Omental fat pad (tissue), 3 donors: ENCODE measurements at regions not wholly inside any gene's neighbourhood (a gene's known extent, or its start where the extent isn't known, plus 50 kb on each side); places are given as distances from the start of the nearest gene placed in this dataset.

Experiments
- ATAC-seq: fragments of 150-250 bp; one replicate; pipeline ENCODE4 v1.9.1; 2016; ENCODE audit warnings: mild to moderate bottlenecking, moderate library complexity; ENCODE audit not compliant: low FRiP score
- DNase-seq: peaks from one replicate; pipeline ENCODE4 v3.0.0-alpha.2; 2019; ENCODE audit warnings: low spot score
- TF ChIP-seq, protein P1 (sequence below), 3 donors: fragments of 450-650 bp; IDR thresholded peaks; one replicate each; pipeline ENCODE4 v1.5.1; 2016 to 2017; ENCODE audit warnings: antibody characterized with exemption in 3 of 3, mild to moderate bottlenecking in 3 of 3, moderate library complexity in 2 of 3

DNA sequence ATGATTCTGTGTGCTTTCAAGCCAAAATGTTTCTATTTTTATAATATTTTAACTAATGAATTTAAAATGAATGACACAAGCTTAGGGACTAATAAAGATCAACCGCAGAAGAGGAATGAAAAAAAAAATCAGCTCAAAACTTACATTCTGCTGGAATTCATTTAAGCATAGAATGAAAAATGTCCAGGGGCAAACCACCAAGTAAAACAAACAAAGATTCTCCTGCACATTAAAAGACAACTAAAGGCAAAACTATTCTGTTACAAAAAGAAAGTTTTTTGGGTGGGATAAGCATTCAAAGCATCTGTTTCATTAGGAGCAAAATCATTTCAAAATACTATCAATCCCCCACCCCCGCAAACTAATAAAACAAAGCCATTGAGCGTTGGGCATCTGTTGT lies 99.3 kb upstream of the SOX11 start:
- TF ChIP-seq, protein P1, sequence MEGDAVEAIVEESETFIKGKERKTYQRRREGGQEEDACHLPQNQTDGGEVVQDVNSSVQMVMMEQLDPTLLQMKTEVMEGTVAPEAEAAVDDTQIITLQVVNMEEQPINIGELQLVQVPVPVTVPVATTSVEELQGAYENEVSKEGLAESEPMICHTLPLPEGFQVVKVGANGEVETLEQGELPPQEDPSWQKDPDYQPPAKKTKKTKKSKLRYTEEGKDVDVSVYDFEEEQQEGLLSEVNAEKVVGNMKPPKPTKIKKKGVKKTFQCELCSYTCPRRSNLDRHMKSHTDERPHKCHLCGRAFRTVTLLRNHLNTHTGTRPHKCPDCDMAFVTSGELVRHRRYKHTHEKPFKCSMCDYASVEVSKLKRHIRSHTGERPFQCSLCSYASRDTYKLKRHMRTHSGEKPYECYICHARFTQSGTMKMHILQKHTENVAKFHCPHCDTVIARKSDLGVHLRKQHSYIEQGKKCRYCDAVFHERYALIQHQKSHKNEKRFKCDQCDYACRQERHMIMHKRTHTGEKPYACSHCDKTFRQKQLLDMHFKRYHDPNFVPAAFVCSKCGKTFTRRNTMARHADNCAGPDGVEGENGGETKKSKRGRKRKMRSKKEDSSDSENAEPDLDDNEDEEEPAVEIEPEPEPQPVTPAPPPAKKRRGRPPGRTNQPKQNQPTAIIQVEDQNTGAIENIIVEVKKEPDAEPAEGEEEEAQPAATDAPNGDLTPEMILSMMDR (IDR thresholded peaks at IDR 0.05): no peak
- ATAC-seq (no peak), DNase-seq (no peak)

DNA sequence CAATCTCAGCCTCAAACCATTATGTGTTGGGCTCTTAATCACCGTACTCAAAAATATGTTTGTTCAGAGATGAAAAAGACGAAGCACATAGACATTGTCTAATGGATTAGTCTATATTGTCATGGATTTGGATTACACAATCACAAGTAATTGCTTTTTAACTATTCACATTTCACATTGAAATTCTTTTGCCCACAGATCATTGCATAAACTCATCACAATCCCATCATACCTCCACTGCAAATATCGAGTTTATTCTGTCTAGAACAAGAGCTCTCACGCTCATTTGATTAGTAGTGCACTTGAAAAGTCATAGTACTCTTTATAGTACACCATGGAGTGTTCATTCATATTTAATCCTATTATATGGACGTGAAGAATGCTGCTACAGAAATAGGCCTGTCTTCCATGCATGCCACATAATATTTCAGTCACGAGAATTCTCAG lies 97.9 kb upstream of the SOX11 start:
- ATAC-seq (no peak), DNase-seq (no peak)
- TF ChIP-seq, protein P1 (IDR thresholded peaks at IDR 0.05): no peak

DNA sequence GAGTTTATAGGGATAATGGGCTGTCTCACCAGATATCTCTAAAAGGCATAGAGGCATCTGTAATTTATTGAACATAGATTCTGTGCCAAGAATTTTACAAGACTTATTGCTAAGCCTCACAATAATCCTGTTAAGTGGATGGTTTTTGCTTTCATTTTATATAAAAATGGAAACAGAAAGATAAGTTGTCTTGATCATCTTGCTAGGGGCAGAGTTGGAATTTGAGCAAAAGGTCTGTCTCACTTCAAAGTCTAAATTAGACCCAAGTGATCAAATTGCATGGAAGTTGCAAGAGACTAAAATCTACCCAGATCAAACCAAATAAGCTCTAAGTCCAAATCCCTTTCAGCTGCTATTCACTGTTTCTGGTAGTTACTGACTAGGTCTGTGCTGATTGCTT lies 95.3 kb upstream of the SOX11 start:
- DNase-seq (no peak), ATAC-seq (no peak)
- TF ChIP-seq, protein P1 (IDR thresholded peaks at IDR 0.05): no peak

DNA sequence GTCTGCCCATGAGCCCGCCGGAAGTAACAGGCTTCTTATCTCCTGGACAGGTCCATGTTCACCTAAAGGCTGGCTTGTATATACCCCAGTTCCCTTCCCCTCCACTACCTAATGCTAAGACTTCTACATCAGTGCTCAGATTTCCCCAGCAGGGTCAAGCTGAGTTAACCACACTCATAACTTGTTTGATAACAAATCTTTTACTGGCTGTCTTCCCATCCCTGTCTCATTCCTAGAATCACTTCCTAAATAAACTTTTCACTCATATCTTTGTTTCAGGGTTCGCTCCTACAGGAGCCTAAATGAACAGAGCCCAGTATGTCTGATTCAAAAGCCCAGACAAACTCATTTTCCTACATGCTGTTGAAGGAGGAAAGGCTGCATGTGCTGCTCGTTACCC lies 94.0 kb upstream of the SOX11 start:
- no peak for DNase-seq
- ATAC-seq: no peak
- TF ChIP-seq, protein P1 (IDR thresholded peaks at IDR 0.05): no peak

DNA sequence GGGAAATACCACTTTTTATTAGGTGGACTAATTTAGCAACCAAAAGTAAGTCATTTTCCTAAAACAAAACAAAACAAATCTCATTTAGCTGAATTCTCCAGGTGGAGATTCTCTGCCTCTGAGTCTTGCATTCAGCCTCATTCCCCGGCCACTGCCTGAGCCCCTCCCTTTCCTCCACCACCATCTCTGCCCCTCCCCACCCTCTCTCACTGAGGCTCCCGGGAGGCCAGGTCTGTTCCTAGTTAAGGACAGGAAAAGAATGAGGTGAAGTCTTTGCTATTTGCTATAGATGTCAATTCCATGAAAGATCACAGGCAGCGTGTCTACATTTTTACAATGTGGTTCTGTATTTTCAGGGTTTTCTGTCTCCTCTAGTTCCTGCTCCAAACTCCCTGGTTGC lies 83.0 kb upstream of the SOX11 start:
- no peak for DNase-seq
- no peak for ATAC-seq
- TF ChIP-seq, protein P1 (IDR thresholded peaks at IDR 0.05): no peak

DNA sequence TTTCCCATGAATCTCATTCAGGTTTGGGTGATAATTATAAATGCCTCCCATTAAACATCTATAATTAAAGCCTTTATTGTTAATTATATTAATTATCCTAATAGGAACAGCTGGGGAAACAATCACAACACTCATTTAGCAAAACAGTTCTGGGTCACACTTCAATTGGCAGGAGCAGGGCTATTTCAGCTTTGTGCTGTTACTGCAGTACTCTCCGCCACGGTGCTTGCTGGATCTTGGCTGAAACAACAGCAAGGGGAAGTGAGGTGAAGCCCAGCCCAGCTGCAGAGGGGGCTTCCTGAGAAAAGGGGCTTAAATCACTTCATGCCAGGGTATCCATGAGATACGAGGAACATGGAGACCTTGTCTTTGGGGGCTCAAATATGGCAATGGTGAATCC lies 79.5 kb upstream of the SOX11 start:
- ATAC-seq: no peak
- no peak for DNase-seq
- TF ChIP-seq, protein P1 (IDR thresholded peaks at IDR 0.05): no peak

DNA sequence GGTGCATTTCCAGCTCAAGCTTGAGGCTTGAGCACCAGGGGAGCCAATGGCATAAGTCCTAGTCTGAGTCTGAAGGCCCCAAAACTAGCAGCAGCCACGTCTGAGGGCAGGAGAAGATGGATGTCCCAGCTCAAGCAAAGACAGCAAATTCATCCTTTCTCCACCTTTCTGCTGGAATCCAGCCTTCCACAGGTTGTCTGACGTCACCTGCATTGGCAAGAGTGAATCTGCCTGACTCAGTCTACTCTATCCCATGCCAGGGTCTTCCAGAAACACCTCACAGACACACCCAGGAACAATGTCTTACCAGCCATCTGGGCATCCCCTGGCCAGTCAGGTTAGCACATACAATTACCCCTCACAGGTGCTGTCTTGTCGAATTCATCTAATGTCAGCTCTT lies 76.2 kb upstream of the SOX11 start:
- DNase-seq (no peak), ATAC-seq (no peak)
- TF ChIP-seq, protein P1 (IDR thresholded peaks at IDR 0.05): no peak
